Skin epidermis (tissue), 12 donors: ENCODE measurements at regions not wholly inside any gene's neighbourhood (a gene's known extent, or its start where the extent isn't known, plus 50 kb on each side); places are given as distances from the start of the nearest gene placed in this dataset.
"Not testable (repeated sequence)": the region's sequence is repeated elsewhere in the genome, so short reads cannot be mapped to it uniquely, and the experiment has no call there.

Experiments used
- H3K27ac ChIP-seq, 21 experiments: fragments of 200-600 bp; sonication (generic) in 11 of 21; one replicate each; pipeline ENCODE4 v1.5.0; 2020; ENCODE audit warnings: mild to moderate bottlenecking in 3 of 21, inconsistent platforms in 2 of 21, moderate library complexity in 2 of 21
- H3K4me3 ChIP-seq, 7 experiments: fragments of 200-600 bp; sonication (generic) in 2 of 7; one replicate each; pipeline ENCODE4 v1.5.0; 2020; ENCODE audit warnings: inconsistent platforms in 2 of 7, mild to moderate bottlenecking in 2 of 7, moderate library complexity in 1 of 7

DNA sequence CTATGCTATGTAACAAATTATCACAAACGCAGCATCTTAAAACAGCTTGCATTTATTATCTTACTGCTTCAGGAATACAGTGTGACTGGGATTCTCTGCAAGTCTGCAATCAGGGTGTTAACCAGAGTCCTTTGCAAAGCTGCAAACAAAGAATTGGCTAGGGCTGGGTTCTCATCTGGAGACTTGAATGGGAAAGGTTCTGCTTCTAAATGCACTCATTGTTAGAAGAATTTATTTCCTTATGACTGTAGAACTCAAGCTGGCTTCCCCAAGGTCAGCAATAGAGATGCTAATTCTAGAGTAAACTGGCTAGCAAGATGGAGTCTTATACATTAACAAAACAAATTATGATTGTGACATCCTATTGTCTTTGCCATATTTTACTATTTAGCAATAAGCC is 673.7 kb downstream of the DIPK2A start:
- H3K27ac ChIP-seq, result no peak overlapping the region

DNA sequence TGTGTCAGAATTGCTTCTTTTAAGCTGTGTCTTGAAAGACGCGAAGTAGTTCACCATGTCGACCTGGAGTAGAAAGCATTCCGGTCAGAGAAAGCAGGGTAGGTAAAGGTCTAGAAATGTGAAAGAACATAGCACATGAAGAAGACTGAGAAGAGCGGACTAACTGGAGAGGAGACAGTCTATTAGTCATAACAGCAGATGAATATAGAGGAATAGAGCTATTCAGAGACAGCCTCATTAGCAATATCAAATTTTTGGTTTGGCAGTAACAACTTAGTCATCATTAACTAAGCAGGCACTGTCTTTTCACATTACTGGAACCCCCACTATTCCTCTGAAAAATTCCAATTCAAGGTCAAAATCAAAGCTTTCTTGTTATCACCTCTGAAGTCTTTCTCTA is 678.8 kb downstream of the DIPK2A start:
- Histone ChIP-seq H3K27ac (no peak overlapping the region), H3K4me3 (no peak overlapping the region)

More for the DNA sequence above, 673.7 kb downstream of the DIPK2A start:
- H3K4me3 ChIP-seq, result no peak overlapping the region

DNA sequence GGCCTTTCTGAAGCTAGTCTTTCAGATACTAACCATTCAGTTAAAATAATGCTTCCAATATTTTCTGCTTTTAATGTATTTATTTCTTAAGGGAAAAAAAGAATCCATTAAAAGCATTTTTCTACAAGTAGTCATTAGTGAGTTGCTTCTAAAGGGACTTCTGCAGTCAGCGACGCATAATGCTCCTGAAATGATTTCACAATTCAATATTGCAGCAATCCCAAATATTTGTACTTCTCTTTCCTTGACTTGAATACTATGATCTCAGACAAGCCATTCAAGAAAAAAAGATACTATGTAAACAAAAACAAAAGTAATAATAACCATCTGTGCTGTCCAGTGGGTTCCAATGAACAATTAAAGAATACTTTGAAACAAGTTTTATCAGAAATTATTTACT is 681.0 kb downstream of the DIPK2A start:
- Histone ChIP-seq H3K27ac (no peak overlapping the region), H3K4me3 (no peak overlapping the region)

DNA sequence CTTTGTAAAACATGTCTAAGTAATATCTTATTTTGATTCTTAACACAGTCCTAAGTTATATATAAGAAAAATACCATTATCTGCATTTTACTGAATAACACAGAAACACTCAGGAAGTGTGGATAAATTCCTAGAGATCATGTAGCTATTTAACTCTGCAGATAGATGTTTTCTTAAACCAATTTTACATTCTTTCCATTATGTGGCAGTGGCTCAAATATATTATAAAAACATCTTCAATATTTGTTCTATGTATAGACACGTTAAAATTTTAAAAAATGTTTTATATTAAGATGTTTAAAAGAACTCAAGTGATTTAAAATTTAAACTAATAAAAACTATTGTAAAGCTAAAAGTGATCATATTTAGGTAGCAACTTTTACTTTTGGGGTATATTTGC is 683.8 kb downstream of the DIPK2A start:
- Histone ChIP-seq H3K27ac (no peak overlapping the region), H3K4me3 (no peak overlapping the region)

DNA sequence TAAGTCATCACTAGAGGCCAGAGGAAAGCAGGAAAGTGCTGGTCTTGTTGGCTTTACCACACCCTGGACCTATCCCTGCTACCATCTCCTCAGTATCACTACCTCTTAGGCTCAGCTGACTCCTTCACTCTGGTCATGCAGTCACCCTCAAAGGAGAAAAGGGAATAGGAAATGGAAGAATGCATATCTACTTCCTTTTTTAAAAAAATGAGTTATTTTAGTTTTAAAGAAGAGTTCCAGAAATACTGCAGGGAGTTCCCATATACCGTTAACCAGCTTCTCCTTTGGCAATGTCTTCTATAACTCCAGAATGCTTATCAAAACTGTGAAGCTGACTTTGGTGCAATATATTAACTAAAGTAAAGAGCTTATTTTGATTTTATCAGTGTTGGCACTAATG is 688.6 kb downstream of the DIPK2A start:
- H3K27ac ChIP-seq, result no peak overlapping the region

DNA sequence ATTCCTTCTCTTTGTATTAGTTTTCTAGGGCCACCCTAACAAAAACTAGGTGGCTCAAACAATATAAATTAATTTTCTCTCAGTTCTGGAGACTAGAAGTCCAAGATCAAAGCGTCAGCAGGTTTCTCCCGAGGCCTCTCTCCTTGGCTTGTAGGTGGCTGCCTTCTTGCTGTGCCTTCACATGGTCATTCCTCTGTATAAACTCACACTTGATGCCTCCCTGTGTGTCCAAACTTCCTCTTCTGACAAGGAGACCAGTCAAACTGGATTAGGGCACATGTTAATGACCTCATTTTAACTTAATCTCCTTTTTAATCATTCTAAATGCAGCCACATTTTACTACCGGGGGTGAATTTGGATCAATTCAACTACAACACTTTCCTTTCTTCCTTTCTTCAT is 691.1 kb downstream of the DIPK2A start:
- Histone ChIP-seq H3K27ac (no peak overlapping the region), H3K4me3 (no peak overlapping the region)

More for the DNA sequence above, 688.6 kb downstream of the DIPK2A start:
- H3K4me3 ChIP-seq, result no peak overlapping the region

DNA sequence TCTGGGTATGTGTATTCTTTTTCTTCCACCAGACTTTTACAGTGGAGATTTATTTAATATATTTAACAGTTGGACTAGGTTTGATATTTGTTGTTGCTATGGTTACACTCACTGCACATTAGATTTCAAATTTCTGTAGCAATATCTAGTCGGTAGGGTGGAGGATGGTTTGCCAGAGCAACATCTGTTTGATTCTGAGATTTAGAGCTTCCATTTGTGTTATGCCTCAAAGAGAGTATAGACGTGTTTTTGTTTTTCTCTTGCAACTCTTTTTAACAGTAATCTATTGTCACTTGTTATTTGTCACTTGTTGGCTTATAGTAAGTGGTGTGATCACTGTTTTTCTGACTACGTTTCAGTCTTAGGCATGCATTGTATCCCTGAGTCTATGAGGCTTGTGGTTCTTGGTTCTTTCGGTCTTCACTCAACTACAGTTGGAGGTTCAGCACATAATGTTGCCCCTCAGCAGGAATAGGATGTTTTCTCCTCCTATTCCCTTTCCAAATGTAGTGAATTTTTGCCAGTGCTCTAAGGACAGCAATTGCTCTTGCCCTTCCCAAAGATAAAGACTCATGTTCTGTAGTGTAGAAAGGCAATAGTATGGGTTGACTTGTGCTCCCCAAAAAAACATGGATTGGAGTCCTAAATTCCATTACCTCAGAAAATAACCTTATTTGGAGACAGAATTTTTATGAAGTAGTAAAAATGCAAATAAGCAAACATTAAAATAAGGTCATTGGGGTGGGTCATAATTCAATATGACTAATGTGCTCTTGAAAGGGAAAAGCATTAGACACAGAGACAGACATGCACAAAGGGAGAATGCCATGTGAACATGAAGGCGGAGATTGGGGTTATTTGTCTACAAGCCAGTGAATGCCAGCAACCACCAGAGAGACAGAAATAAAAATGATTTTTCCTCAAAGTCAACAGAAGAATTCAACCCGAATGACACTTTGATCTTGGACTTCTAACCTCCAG is 692.1 kb downstream of the DIPK2A start:
- H3K4me3 ChIP-seq, result no peak overlapping the region
- no peak overlapping the region for H3K27ac ChIP-seq

DNA sequence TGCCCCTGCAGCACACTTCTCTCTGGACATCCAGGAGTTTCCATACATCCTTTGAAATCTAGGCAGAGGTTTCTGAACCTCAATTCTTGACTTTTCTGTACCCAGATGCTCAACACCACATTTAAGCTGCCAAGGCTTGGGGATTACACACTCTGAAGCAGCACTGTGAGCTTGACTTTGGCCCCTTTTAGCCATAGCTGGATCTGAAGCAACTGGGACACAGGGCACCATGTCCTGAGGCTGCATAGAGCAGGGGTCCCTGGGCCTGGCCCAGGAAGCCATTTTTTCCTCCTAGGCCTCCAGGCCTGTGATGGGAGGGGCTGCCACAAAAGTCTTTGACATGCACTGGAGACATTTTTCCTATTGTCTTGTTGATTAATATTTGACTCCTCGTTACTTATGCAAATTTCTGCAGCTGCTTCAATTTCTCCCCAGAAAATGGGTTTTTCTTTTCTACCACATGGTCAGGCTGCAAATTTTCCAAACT is 694.0 kb downstream of the DIPK2A start:
- Histone ChIP-seq H3K27ac (no peak overlapping the region), H3K4me3 (no peak overlapping the region)

DNA sequence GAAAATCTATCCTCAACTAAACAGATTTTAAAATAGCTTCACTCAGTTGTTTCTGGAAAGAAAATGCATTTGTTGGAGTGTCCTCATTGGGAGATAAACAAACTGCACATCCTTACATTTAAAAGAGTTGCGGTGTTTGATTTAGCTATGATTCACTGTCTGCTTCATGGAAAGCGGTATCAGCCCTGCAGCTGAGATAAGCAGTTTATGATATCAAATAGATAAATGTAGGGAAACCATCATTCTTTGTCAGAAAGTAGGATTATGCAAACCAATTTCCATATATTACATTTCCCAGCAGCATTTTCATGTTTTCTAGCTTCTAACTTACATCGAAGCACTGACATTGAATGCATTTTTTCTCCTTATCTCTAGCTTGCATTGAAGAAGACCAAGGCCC is 698.9 kb downstream of the DIPK2A start:
- Histone ChIP-seq H3K4me3 (no peak overlapping the region), H3K27ac (no peak overlapping the region)

DNA sequence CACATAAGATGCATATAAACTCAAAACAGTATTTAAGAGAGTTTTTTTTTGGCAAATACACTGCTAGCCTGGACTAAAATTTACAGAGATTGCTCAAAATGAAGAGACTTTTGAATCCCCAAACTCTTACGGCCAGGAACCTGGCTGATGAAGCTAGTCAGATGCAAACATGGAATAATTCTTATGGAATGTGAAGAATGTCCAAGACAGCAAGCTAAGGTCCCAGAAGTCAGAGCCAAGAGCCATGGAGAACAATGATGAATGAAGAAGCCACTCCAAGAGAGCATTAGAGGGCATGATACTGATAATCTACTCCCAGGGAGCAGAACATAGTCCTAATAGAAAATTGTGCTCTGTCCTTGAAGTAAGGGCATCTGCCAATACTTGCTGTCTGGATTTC is 705.5 kb downstream of the DIPK2A start:
- H3K4me3 ChIP-seq, result no peak overlapping the region
- H3K27ac ChIP-seq, result no peak overlapping the region

DNA sequence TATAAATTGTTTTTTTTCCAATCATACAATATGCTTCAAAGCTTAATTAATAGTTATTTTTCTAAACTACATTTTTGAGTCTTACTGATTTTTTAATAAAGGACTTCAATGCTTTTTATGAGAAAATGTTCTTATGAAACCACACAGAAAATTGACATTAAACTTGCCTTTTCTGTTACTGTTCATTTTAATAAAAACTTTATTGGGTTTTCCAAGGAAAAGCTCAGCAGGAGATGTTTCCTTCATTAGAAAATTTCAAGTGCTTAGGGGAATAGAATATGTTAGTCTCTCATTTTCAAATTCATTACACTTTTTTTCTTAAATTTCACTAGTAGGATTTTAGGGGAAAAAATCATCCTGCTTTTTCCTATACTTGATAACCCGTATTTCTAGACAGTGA is 711.4 kb downstream of the DIPK2A start:
- H3K27ac ChIP-seq, result no peak overlapping the region
- no peak overlapping the region for H3K4me3 ChIP-seq

DNA sequence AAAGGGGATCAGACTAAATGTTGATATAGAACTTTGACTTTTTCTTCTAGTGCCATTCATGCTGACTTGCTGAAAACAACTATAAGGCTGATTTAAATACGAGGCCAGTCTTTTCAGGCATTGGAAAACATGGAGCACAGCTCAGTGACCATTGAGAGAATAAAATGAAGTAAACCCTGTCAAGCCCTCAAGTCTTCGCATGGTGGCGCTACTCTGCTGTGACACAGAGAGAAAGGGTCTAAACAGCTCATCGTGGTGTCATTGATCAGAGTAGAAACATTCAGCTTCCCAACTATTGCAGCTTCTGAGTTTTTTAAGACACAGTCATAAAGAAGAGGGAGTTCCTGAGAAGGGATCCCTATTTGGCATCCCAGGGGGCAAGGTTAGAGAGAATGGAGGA is 716.2 kb downstream of the DIPK2A start:
- no peak overlapping the region for H3K4me3 ChIP-seq
- H3K27ac ChIP-seq, result no peak overlapping the region

DNA sequence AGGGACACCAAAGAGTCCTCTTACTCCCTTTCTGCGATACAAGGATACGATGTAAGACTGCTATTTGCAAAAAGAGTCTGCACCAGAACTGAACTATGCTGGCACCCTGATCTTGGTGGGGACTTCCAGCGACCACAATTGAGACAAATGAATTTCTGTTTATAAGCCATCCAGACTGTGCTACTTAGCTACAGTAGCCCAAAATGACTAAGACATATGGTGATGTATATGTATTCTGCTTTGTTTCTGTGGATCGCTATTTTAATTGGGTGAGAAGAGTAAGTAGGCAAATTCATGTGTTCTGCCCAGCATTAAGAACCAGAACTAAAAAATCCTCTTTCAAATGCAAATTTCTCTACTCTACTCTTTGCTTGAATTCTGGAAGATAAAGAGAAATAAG is 720.9 kb downstream of the DIPK2A start:
- H3K27ac ChIP-seq, result no peak overlapping the region
- H3K4me3 ChIP-seq, result no peak overlapping the region

DNA sequence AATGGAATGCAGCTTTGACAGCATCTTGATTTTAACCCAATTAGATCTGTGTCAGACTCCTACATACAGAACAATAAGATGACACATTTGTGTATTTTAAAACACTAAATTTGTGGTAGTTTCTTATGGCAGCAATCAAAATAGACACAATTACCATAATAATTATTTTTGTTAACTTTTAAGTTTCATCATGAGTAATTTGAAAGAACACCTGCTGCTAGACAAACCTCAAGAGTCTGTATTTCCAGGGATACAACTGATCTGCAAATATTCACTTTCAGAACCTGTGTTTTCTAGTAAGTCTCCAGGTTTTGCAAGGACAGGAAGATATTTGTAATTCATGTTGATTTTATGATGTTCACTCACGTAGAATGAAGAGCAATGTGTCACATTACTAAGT is 736.8 kb downstream of the DIPK2A start:
- Histone ChIP-seq H3K4me3 (no peak overlapping the region), H3K27ac (no peak overlapping the region)

DNA sequence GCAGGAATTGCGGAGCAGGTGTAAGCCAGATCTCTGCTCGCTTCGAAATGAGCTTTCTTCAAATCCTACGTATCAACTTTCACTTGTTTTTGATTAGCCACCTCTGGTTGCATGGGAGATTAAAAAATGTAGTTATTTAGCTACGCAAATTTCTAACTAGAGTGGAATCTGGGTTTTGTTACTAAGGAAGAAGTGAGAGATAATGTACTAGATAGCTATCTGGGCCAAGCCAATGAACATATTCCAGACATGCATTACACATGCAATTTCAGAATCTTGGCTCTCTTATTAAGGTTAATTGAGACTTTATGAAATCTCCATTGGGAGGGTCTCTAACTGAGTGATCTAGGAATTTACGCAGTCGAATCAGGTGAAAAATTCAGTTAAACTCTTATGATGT is 765.7 kb downstream of the DIPK2A start:
- no peak overlapping the region for H3K4me3 ChIP-seq
- H3K27ac ChIP-seq, result no peak overlapping the region

DNA sequence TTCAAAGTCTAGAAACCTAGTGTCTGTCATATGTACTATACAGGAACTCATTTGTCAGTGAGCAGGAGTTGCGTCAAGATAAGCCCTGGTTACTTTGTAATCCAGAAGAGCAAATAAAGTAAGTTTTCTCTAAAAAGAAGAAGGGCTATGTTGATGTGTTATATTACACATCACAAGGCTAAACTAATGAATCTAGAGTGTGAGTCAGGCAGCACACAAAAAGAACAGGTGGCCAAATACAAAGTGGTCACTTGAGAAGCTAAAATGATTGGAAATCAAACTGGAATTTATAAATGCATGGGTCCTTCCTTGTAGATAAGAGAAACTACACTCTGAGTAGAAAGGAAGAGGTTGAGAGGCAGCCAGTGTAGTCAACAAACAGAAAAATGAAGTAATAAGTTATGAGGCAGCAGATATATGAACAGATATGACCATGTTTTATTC is 771.6 kb downstream of the DIPK2A start:
- no peak overlapping the region for H3K27ac ChIP-seq
- H3K4me3 ChIP-seq, result no peak overlapping the region

DNA sequence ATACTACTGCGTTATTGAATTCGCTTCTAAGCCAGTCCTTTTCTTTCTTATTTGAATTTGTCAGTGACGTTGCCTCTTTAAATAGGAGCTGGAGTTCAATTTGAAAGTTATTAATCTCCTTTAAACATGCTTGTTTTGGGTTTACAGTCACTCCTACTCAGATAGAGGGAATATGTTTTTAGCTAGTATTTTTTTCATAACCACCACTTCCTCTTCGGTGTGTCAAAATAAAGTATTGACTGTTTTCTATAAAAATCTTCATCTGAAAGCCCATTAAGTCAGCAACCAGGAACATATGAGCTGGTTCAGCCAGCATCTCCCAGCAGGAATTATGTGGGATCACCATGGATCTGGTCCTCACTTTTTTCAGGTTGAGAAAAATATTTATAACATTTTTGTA is 772.9 kb downstream of the DIPK2A start:
- no peak overlapping the region for H3K4me3 ChIP-seq
- H3K27ac ChIP-seq, result no peak overlapping the region

DNA sequence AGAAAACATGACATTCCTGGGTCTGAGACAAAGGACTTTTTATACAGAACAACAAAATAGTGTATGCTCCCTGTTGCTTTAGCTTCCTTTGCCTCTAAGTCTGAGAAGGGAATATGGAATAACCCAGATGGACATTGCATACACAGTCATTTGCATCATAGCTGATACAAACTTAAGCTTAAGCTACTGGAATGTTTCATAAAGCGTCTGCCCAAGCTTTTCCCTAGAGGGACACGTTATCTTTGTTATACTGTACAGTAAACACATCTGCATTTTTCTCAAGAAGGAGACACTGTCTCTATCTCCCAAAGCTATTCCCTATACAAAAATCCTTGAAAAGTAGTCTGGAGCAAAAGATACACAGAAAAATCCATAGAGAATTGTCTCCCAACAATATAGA is 775.0 kb downstream of the DIPK2A start:
- Histone ChIP-seq H3K27ac (no peak overlapping the region), H3K4me3 (no peak overlapping the region)

DNA sequence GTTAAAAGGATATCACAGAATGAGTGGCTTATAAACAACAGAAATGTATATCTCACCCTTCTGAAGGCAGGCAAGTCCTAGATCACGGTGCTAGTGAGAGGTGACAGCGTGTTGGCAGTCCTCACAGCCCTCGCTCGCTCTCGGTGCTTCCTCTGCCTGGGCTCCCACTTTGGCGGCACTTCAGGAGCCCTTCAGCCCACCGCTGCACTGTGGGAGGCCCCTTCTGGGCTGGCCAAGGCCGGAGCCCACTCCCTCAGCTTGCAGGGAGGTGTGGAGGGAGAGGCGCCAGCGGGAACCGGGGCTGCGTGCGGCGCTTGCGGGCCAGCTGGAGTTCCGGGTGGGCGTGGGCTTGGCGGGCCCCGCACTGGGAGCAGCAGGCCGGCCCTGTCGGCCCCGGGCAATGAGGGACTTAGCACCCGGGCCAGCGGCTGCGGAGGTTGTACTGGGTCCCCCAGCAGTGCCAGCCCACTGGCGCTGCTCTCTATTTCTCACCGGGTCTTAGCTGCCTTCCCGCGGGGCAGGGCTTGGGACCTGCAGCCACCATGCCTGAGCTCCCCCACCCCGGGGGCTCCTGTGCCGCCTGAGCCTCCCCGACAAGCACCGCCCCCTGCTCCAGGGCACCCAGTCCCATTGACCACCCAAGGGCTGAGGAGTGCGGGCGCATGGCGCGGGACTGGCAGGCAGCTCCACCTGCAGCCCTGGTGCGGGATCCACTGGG is 778.1 kb downstream of the DIPK2A start:
- not testable (repeated sequence) for H3K27ac ChIP-seq, H3K4me3 ChIP-seq

DNA sequence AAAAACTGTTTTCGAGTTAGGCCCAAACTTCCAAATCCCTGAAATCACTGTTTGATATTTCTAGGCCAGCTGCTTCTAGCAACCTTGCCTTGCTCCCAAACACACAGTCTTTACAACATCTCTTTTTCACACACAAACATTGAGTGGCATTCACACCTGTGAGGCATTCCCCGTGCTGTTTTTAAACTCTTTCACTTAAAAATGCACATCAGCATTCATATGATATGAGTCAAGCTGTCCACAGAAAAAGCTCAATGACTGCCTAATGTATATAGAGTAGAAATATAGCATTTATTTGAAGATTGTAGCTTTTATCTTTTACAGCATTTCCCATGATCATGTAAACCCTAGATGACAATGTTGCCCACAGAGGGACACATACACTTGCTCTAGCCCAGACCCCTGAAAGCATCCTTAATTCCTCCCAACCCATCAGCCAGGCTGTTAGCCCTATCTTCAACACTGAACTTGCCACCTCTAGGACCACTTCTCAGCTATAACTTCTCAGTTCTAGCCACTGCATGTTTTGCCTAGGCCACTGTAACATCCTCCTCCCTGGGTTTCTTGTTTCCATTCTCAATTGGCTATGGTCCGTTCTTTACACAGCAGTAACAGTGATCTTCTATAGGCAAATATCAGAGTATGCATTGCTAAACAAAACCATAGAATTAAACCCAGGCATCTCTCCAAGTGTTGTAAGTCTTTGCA is 782.6 kb downstream of the DIPK2A start:
- no peak overlapping the region for H3K4me3 ChIP-seq
- H3K27ac ChIP-seq, result no peak overlapping the region
